HG03103 (cell line): ENCODE measurements at regions not wholly inside any gene's neighbourhood (a gene's known extent, or its start where the extent isn't known, plus 50 kb on each side); places are given as distances from the start of the nearest gene placed in this dataset.
A peak's percentile ranks its signal among the peaks of the same experiment; 100 is the strongest.
"Not testable (repeated sequence)": the region's sequence is repeated elsewhere in the genome, so short reads cannot be mapped to it uniquely, and the experiment has no call there.

Source experiments
- ATAC-seq: cut with Tn5 transposase; IDR thresholded peaks from one replicate; pipeline ENCODE4 v1.9.1; 2021; ENCODE audit warnings: low read depth; ENCODE audit not compliant: unreplicated experiment

DNA sequence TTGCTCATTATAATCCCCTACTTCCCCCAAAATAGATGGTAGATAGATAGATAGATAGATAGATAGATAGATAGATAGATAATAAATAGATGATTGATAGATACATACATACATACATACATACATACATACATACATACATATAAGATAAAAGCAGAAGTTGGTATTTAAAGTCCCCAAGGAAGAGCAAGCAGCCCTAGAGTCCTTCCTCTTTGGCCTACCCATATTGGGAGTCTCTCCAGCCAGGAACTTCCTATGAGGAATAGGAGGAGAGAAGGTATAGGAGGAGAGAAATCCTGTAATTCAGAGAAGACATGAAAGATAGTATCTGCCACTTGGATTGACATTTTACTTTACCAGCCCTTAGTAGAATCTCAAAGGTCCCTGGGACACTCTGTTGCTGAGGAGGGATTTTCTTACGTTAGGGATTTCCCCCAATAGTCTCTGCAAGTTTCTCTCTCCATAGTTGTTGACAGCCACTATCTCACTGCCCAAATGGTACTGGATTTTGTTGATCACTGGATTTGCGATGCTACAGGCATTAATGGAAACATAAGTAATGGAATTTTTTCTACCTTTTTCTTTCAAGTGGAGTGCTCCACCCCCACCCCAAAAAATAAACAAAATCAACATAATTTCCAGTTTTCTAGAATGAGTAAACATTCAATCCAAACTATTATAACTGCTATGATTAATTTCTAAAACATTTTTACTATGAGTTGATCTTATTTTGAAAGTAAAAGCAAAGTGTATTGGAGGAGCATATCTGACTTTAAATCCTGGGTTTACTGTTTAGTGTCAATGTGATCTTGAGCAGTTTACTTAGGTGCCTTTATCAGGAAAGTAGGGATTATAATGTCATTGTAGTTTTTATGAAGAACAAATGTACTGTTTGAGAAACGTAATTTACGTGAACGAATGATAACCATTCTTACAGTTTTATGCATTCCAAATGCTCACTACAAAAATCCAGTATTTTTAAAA lies 93.2 kb upstream of the TNFSF4 start:
- ATAC-seq: no peak

DNA sequence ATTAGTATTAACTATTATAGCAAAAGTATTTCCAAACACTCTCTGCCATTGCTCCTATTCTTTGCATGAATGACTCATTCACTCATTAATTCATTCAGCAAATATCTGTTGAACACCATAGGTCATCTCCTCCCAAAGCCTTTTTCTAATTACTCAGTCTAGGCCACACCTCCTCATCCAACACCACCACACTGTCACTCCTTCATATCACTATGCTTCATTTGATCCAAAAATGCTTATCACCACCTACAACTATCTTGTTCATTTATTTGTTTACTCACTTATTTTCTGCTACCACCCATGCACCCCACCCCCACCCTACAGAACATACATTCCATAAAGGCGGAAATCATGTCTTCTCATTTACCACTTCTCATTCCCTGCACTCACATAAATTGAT lies 94.4 kb upstream of the TNFSF4 start:
- no peak for ATAC-seq

DNA sequence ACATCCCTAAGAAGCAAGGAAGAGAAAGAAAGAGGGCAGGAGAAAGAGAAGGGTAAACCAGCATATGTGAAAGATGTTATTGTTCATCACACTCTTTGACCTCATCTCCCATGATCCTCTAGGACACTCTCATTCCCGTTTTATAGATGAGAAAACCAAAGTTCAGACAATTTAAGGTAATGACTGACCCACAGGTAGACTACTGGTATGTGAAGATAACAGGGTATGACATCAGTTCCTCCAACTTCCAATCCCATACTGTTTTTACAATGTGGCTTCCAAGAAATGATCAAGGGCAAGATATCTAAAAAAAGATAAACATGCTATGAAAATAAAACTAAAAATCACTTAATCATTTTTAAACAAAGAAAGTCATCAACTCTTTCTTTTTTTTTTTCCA lies 95.2 kb upstream of the TNFSF4 start:
- ATAC-seq: no peak

DNA sequence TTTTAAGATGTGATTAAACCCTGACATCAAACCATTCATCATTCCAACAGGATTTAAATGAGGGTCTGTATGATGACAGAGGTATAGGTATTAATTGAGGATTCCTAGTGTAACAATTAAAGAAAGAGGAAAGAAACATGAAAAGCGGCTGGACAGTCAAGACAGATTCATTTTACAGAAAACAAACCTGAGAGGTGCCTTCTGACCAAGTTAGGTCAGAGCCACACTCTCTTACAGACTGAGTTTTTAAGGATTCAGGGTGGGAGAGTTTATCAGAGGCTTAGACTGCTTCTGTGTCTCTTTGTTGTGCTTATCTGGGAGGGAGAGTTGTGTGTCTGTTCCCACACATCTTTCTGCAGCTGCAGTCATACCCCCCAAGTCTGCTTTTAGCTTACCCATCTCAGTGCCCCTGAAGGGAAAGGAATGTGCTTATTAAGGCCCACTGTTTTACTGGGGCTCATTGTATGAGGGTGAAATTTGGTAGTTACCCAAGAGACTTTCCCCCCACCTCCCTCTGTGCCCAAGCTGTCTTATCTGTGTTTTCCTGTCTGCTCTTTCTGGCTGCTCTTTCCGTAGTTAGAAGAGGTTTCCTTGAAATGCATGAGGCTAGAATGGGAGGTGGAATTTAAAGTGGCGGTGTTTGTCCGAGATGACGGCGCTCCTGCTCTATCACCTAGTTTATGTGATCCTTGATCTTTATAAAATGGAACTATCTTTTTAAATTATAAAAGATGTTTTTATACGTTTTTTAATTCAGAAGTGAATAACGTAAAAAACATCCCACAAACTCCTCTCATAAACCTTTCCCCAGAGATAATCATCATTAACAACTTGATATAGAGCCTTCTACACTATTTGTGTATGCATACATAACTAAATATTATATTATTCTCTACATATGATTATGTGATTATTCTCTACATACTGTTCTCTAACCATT lies 96.0 kb upstream of the TNFSF4 start:
- ATAC-seq: no peak

DNA sequence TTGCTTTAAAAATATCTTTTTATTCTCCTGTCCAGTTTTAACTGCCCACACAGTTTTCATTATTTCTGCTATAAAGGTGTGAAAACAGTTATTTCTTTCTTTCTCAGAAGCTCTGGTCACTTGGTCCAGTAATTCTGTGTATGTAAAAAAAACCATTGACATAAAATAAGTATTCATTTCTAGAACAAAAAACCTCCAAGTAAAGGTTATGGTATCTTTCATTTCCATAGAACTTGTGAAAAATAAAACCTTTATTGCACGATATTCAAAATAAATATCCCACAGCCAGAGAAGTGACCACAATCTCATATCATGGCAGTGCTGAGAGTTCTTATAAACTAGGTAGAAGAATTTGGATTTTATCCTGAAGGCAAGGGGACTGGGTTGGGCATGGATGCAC lies 96.9 kb upstream of the TNFSF4 start:
- no peak for ATAC-seq

DNA sequence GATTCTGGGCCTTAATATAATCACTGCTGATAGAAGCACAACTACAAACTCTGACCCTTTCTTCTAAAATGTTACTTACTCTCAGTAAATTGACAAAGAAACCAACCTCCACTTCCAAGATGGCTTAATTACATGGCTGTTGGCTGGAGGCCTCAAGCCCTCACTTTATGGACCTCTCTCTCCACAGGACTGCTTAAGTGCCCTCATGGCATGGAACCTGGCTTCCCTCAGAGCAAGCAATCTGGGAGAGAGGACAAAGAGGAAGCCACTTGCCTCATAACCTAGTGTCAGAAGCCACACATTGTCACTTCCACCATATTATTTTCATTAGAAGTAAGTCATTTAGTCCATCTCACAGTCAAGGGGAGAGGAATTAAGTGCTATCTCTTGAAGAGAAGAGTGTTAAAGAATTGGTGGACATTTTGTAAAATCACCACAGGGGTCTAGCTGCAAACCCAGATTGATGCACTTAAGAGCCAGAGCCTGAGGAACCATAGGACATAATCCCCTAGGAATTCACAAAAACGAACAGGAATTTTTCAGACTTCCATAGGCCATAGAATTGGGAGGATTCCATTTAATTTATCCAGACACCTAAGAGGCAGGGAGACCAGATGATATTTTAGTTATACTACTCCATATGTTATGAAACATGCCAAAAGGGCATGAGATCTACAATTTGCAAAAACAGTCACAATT lies 97.5 kb upstream of the TNFSF4 start:
- no peak for ATAC-seq

DNA sequence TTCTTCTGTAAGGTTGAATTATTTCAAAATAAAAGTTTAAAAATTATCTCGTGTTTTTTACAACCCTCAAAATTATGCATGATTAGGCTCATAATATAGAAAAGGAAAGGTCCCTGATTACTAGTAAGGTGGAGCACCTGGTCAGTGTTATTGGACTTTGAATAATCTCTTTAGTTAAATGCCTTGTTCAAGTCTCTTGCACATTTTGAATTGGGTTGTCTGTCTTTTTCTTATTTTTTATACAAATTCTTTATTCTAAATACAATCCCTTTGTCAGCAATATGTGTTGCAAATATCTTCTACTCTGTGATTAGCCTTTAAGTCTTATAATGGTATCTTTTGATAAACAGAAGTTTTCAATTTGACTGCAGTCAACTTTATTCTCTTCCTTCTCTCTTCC lies 100.7 kb upstream of the TNFSF4 start:
- ATAC-seq: no peak

DNA sequence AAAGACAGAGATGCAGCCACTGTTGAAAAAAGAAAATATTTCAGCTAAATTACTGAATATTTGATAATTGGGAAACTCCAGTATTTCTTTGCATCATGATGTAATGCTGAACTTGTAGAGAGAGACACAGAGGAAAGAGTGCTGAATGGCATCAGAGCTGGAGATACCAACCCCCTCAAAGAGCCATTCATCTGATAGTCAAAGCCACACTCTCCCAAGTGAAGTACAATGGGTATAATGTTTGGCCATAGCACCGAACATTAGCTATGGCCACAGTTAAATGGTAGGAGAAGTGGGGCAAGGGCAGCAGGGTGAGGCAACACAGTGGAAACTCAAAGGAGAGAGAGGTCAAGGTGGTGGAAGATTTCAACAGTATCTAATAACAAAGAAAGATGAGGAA lies 107.5 kb upstream of the TNFSF4 start:
- ATAC-seq: no peak

DNA sequence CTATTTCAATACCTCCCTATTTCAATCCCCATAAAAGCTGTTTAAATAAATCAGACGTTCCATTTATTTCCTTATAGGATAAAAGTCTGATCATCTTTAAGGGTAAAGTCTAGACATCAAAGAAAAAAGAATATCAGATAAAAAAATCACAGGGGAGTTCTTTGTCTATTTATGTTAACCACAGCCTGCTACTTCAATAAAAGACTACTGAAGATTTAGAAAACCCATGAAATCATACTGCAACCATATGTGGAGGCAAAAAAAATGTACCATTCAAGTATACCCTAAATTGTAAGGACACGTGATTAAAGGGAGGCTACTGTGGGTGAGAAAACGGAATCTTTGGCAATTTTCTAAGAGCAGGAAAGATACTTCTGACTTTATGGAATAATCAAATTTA lies 108.2 kb upstream of the TNFSF4 start:
- no peak for ATAC-seq

DNA sequence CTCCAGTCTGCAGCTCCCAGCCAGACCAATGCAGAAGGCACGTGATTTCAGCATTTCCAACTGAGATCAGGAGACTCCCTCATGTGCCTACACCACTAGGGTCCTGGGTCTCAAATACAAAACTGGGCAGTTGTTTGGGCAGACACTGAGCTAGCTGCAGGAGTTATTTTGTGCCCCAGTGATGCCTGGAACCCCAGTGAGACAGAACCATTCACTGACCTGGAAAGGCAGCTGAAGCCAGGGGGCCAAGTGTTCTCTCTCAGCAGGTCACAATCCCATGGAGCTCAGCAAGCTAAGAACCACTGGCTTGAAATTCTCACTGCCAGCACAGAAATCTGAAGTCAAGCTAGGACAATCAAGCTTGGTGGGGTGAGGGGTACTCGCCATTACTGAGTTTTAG lies 111.7 kb upstream of the TNFSF4 start:
- no peak for ATAC-seq

DNA sequence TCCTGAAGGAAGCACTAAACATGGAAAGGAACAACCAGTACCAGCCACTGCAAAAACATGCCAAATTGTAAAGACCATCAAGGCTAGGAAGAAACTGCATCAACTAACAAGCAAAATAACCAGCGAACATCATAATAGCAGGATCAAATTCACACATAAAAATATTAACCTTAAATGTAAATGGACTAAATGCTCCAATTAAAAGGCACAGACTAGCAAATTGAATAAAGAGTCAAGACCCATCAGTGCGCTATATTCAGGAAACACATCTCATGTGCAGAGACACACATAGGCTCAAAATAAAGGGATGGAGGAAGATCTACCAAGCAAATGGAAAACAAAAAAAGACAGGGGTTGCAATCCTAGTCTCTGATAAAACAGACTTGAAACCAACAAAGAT lies 117.2 kb upstream of the TNFSF4 start:
- not testable (repeated sequence) for ATAC-seq

DNA sequence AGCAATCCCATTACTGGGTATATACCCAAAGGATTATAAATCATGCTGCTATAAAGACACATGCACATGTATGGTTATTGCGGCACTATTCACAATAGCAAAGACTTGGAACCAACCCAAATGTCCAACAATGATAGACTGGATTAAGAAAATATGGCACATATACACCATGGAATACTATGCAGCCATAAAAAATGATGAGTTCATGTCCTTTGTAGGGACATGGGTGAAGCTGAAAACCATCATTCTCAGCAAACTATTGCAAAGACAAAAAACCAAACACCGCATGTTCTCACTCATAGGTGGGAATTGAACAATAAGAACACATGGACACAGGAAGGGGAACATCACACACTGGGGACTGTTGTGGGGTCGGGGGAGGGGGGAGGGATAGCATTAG lies 120.9 kb upstream of the TNFSF4 start:
- ATAC-seq: not testable (repeated sequence)

DNA sequence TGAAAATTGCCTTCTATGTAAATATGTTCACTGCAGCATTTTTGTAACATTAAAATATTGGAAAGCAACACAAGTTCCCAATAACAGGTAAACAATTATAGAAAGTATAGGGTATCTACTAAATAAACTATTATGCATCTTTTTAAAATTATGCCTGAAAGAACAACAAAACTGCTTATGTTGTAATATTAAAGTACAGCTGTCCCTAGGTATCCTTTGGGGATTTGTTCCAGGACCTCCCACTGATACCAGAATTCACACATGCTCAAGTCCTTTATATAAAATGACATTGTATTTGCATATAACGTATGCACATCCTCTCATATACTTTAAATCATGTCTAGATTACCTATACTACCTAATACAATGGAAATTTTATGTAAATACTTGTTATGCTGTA lies 121.8 kb upstream of the TNFSF4 start:
- no peak for ATAC-seq

DNA sequence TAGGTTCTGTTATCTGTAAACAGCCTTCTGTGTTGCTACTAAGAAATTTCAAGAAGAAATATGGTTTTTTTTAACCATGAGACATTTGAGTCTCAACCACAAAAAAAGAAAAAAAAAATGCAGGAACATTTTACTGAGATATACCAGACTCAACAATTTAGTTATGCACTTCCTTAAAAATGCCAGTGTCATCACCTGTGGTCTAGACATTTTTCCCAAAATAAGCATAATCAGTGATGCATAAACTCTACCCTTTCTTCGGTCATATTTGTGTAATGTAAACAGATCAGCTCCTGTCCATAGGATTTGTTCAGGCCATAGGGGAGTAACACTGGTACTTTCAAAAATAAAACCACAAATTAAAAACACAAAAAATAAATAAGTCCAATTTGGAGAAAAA lies 122.6 kb upstream of the TNFSF4 start:
- ATAC-seq: no peak

DNA sequence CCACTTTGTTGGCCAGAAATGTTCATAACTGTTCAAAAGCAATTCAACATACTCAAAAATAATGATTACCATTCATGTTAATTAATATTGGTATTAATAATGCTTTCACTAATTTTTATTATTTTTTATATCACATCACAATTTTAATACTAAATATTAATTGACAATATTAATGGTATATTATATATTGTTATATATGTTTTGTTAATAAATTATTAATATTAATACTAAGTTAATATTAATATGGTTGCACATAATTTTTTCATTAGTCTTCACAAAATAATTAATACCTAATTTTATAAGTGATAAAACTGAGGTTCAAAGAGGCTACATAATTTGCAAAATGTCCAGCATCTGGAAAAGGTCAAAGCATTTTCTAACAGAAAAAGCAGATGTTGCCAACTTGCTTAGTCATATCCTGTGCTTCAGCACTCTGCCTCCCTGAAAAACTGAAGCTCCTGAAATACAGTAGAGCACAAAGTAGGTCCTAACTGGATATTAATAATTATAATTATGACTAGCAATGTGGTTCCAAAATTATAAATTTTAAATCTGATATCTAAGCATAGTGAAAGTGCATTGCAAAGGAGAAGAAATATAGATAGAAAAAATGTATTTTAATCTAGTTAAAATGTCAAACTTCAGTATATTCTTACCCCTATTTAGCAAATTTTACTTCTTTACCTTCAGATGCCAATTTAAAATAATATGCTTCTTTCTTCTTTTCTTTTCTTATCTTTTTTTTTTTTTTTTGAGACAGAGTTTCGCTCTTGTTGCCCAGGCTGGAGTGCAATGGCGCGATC lies 123.2 kb upstream of the TNFSF4 start:
- no peak for ATAC-seq

DNA sequence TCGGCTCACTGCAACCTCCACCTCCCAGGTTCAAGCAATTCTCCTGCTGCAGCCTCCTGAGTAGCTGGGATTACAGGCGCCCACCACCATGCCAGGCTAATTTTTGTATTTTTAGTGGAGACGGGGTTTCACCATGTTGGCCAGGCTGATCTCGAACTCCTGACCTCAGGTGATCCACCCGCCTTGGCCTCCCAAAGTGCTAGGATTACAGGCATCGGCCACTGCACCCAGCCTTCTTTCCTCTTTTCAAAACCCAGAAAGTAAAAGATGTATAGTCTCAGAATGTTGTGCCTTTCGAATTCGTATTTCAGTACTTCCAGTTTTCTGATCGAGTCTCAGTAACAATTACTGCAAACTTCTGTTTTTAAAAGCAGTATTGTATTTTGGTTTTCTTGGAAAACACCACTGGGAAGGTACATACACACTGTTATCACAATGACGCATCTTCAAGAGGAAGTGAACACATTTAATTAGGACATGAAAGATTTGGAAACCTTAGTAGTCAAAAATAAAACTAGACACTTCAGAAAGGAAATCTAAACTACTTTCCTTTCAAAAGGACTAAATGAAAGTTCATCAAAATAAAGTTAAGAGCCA lies 123.9 kb upstream of the TNFSF4 start:
- not testable (repeated sequence) for ATAC-seq

DNA sequence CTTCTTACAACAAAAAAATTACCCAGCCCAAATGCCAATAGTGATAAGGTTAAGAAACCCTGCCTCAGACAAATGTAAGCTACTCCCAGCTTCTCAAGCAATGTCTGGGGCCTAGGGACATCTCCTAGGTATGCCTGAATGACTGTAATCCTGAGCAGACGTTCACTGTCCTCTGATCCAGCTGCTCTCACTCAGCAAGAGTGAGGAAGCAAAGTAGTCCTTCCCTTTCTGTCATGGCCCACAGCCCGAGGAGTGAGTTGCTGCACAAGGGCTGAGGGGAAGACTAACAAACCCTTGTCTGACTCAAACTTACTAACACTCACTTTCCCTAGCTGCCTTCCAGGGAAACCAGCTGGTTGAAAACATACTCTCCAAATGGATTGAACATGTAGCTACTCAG lies 124.9 kb upstream of the TNFSF4 start:
- no peak for ATAC-seq

DNA sequence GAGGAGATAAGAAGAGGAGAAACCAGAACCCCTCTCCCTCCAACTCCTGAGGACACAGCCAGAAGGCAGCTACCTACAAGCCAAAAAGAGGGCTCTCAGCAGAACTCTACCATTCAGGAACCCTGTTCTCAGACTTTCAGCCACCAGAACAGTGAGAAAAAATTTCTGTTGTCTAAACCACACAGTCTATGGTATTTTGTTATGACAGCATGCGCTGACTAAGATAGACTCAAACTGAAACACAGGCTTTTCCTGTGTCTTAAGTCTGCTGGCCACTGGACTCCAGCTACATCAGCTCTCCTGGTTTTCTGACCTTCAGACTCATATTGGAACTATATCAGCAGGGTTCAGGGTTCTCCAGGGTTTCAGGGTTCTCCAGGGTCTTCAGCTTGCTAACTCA lies 126.5 kb upstream of the TNFSF4 start:
- ATAC-seq: peak; percentile 71

DNA sequence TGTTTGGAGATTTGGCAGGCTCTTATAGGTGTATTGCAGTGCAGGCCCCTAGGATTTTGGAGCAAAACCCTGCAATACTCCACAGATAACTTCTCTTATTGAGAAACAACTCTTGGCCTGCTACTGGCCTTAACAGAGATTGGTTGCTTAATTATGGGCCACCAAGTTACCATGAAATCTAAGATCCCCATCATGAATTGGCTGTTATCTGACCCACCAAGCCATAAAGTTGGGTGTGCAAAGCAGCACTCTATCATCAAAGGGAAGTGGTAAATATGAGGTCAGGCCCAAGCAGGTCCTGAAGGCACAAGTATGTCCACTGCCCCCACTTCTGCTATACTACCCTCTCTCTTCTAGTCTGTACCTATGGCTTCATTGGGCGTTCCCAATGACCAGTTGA lies 130.0 kb upstream of the TNFSF4 start:
- no peak for ATAC-seq

DNA sequence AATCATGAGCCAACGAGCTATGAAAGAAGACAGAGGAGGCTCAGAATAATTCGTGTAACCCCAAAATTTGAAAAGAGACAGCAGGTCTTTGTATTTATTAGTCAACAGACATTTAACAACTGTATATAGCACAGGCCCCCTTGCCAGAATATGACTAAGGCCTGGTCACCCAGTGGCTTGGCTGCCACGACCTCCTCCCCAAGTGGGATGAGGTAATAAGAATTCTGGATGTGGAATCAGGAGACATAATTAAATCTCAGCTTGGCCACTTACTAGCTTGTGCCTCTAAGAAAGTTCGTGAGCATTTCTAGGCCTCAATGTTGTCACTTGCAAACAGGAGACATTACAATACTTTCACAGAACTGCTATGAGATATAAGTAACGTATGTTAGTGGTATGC lies 134.2 kb upstream of the TNFSF4 start:
- ATAC-seq: no peak
